Ishikawa (cell line): ENCODE measurements at regions not wholly inside any gene's neighbourhood (a gene's known extent, or its start where the extent isn't known, plus 50 kb on each side); places are given as distances from the start of the nearest gene placed in this dataset.

ENCODE experiments used
- CEBPB ChIP-seq: IDR thresholded peaks from 2 replicates; pipeline ENCODE4 v1.6.1; 2012
- CREB1 ChIP-seq: IDR thresholded peaks from 2 replicates; pipeline ENCODE4 v1.6.1; 2012; ENCODE audit warnings: low read depth
- EGR1 ChIP-seq: IDR thresholded peaks from 2 replicates; pipeline ENCODE4 v1.6.1; 2012
- EP300 ChIP-seq: IDR thresholded peaks from 2 replicates; pipeline ENCODE4 v1.6.1; 2012; ENCODE audit warnings: borderline replicate concordance
- MAX ChIP-seq: IDR thresholded peaks from 2 replicates; pipeline ENCODE4 v1.6.1; 2012
- NFIC ChIP-seq: IDR thresholded peaks from 2 replicates; pipeline ENCODE4 v1.6.1; 2012
- RAD21 ChIP-seq: IDR thresholded peaks from 2 replicates; pipeline ENCODE4 v1.6.1; 2012; ENCODE audit warnings: low read depth
- REST ChIP-seq: IDR thresholded peaks from 2 replicates; pipeline ENCODE4 v1.6.1; 2012; ENCODE audit warnings: low read depth, mild to moderate bottlenecking
- TAF1 ChIP-seq: IDR thresholded peaks from 2 replicates; pipeline ENCODE4 v1.6.1; 2012; ENCODE audit warnings: low read depth, mild to moderate bottlenecking
- TEAD4 ChIP-seq: IDR thresholded peaks from 2 replicates; pipeline ENCODE4 v1.6.1; 2012
- YY1 ChIP-seq: IDR thresholded peaks from 2 replicates; pipeline ENCODE4 v1.6.1; 2012; ENCODE audit warnings: low read depth
- ZBTB7A ChIP-seq: IDR thresholded peaks from 2 replicates; pipeline ENCODE4 v1.6.1; 2012; ENCODE audit warnings: low read depth

- TF ChIP-seq EP300 = no peak
- TF ChIP-seq NFIC = no peak
- TF ChIP-seq TAF1 = no peak
- no peak for TF ChIP-seq ZBTB7A
- no peak for TF ChIP-seq RAD21
- TF ChIP-seq TEAD4 = no peak
- TF ChIP-seq REST = no peak
- TF ChIP-seq CREB1 = no peak
- no peak for TF ChIP-seq MAX
- no peak for TF ChIP-seq CEBPB
- no peak for TF ChIP-seq YY1
- no peak for TF ChIP-seq EGR1
Observed at GRCh38 chrX:46152756-46153155, 392.5 kb downstream of the ZNF674 start.
